CD4-positive, CD25-positive, alpha-beta regulatory T cell (primary cell): ENCODE measurements at regions not wholly inside any gene's neighbourhood (a gene's known extent, or its start where the extent isn't known, plus 50 kb on each side); places are given as distances from the start of the nearest gene placed in this dataset.
A peak's percentile ranks its signal among the peaks of the same experiment; 100 is the strongest.

Source experiments
- ATAC-seq, 2 donors: fragments of 150-1000 bp; cut with Tn5 transposase; one replicate each; pipeline ENCODE4 v1.10.0; 2021; ENCODE audit warnings: low read depth in 2 of 2, moderate number of reproducible peaks in 2 of 2, moderate library complexity in 1 of 2
- DNase-seq, 3 donors: peaks; one replicate each; pipeline versions ENCODE4 v3.0.0 to v3.0.0-alpha.2; 2012 to 2022; ENCODE audit warnings: mixed read lengths in 1 of 3
- H3K27ac ChIP-seq: one replicate; pipeline ENCODE4 v1.7.0; 2013; ENCODE audit warnings: mild to moderate bottlenecking, low read length; ENCODE audit not compliant: insufficient read depth, poor library complexity, severe bottlenecking
- H3K27me3 ChIP-seq: one replicate; pipeline ENCODE4 v1.7.0; 2013; ENCODE audit warnings: low read length; ENCODE audit not compliant: control insufficient read depth, insufficient read depth
- H3K36me3 ChIP-seq: one replicate; pipeline ENCODE4 v1.7.0; 2013; ENCODE audit warnings: mild to moderate bottlenecking, low read length, moderate library complexity; ENCODE audit not compliant: control insufficient read depth, insufficient read depth
- H3K4me1 ChIP-seq: 2 replicates; pipeline ENCODE4 v1.7.0; 2013; ENCODE audit warnings: mild to moderate bottlenecking, low read length; ENCODE audit not compliant: insufficient read depth, control insufficient read depth, poor library complexity, severe bottlenecking
- H3K4me3 ChIP-seq: one replicate; pipeline ENCODE4 v1.7.0; 2013; ENCODE audit warnings: low read depth, mild to moderate bottlenecking, low read length, moderate library complexity
- H3K9me3 ChIP-seq, 2 experiments: 1 replicate in 1 of 2; 2 replicates in 1 of 2; pipeline ENCODE4 v1.7.0; 2013; ENCODE audit warnings: low read length in 2 of 2, mild to moderate bottlenecking in 1 of 2, moderate library complexity in 1 of 2; ENCODE audit not compliant: control insufficient read depth in 2 of 2
- H3K27ac Mint-ChIP-seq, 3 donors: one replicate each; pipeline ENCODE4 v1.8.0; 2020 to 2022; ENCODE audit warnings: mild to moderate bottlenecking in 3 of 3, mixed read lengths in 3 of 3, moderate library complexity in 2 of 3
- H3K27me3 Mint-ChIP-seq: one replicate; pipeline ENCODE4 v1.8.0; 2022; ENCODE audit warnings: mild to moderate bottlenecking, mixed read lengths
- H3K36me3 Mint-ChIP-seq: one replicate; pipeline ENCODE4 v1.8.0; 2020; ENCODE audit warnings: mixed read lengths
- H3K4me1 Mint-ChIP-seq, 4 donors: one replicate each; pipeline ENCODE4 v1.8.0; 2020 to 2022; ENCODE audit warnings: mixed read lengths in 4 of 4, mild to moderate bottlenecking in 1 of 4
- H3K4me3 Mint-ChIP-seq, 4 donors: one replicate each; pipeline ENCODE4 v1.8.0; 2020 to 2022; ENCODE audit warnings: mild to moderate bottlenecking in 4 of 4, mixed read lengths in 4 of 4, moderate library complexity in 3 of 4
- H3K9me3 Mint-ChIP-seq, 7 donors: one replicate each; pipeline ENCODE4 v1.8.0; 2020 to 2022; ENCODE audit warnings: mixed read lengths in 7 of 7, mild to moderate bottlenecking in 3 of 7, moderate library complexity in 2 of 7

DNA sequence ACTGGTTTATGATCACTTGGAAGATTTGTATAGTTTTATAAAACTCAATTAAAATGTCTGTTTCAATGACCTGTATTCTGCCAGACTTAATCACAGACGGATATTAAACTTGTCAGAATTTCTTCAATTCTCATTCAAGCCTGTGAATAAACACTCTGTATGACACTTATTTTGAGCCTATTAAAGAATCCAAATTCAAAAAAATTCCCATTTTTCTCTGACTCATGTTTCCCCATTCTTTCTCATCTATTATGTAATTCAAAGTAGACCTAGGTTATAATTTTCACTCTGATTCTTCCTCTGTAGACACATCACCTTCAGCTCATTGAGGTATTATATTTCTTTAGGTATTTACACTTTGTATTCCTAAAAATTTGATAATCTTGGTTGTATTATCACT, 166.1 kb downstream of the TMA16 start:
- no peaks in the 10 kb centered on the region for H3K27me3 ChIP-seq
- H3K4me1 ChIP-seq, result peaks cover 19% of the 10 kb centered on the region
- DNase-seq, result no peak
- H3K9me3 ChIP-seq, result no peaks in the 10 kb centered on the region
- Mint-ChIP-seq H3K9me3 (peaks cover 0 to 11% (median 2%) of the 10 kb centered on the region in 7 donors), H3K4me3 (no peak overlapping the region), H3K27ac (no peak overlapping the region), H3K27me3 (peaks cover 4% of the 10 kb centered on the region), H3K36me3 (no peaks in the 10 kb centered on the region), H3K4me1 (peaks cover 0 to 33% (median 13%) of the 10 kb centered on the region in 4 donors)
- no peak for ATAC-seq
- no peak overlapping the region for H3K4me3 ChIP-seq
- H3K27ac ChIP-seq, result no peak overlapping the region
- no peaks in the 10 kb centered on the region for H3K36me3 ChIP-seq

DNA sequence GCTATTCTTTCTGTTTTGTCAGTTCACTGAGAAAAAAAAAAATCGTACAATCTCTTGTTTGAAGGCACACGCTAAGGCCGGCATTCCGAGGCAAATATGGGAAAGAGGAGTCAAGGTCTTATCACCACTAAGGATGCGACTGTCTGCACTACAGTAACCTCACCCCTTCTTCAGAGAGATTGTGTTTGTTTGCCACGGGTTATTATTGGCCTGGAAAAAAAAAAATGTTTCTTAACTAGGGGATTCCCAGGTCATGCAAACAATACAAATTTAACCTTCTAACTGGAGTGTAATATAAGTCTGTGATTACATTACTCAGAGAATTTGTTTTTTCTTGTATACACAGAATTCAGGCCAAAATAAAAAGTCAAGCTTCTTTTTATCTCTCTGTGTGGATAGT, 168.3 kb downstream of the TMA16 start:
- H3K9me3 ChIP-seq, result no peaks in the 10 kb centered on the region
- H3K4me1 Mint-ChIP-seq, result peaks cover 4 to 48% (median 18%) of the 10 kb centered on the region in 4 donors
- DNase-seq (no peak), ATAC-seq (peak in 1 of 2 donors; percentile 28)
- H3K27ac Mint-ChIP-seq, result peak overlapping the region in 1 of 3 donors; percentile 76
- H3K27me3 ChIP-seq, result no peaks in the 10 kb centered on the region
- no peak overlapping the region for H3K4me3 Mint-ChIP-seq
- H3K4me1 ChIP-seq, result peaks cover 36% of the 10 kb centered on the region
- H3K27me3 Mint-ChIP-seq, result peaks cover 4% of the 10 kb centered on the region
- no peaks in the 10 kb centered on the region for H3K36me3 Mint-ChIP-seq
- peaks cover 0 to 5% (median 0%) of the 10 kb centered on the region in 7 donors for H3K9me3 Mint-ChIP-seq
- no peaks in the 10 kb centered on the region for H3K36me3 ChIP-seq
- H3K27ac ChIP-seq, result no peak overlapping the region
- no peak overlapping the region for H3K4me3 ChIP-seq

DNA sequence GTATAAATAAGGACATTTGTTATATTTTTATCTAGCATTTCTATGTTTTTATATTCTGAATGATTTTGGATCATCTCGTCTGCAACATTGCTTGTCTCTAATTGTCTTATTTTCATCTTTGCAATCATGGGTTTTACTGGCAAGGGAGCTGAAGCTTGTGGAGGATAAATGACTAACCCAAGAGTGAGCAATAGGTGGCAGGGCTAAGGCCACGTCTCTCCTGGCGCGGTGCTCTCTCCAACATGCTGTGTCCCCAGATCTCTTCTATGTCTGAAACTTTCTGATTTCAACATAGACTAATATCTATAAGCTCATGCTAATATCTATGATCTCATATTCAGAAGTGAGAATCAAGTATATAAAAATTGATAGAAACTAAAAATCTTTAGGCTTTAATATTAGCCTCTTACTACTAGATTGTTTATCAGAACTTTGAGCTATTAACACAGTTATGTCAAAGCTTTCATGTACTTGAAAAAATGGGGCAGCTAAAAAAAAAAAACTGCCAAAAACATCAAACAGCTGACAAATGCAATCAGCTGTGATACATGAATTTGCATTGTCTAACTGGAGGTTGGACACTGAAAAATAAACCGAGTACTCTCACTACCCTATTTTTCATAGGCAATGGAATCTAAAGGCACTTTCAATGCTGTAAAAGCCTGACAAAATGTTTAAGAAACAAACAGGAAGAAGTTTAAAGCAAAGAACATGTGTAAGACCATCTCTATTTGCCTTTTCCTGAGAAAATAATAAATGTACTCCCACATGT, 169.2 kb downstream of the TMA16 start:
- Histone ChIP-seq H3K36me3 (no peaks in the 10 kb centered on the region), H3K4me3 (no peak overlapping the region), H3K27ac (no peak overlapping the region), H3K4me1 (peaks cover 36% of the 10 kb centered on the region), H3K27me3 (no peaks in the 10 kb centered on the region), H3K9me3 (no peaks in the 10 kb centered on the region)
- peak overlapping the region; percentile 73 to 81 (median 76) for H3K27ac Mint-ChIP-seq
- ATAC-seq (no peak), DNase-seq (no peak)
- peaks cover 4% of the 10 kb centered on the region for H3K27me3 Mint-ChIP-seq
- no peaks in the 10 kb centered on the region for H3K36me3 Mint-ChIP-seq
- peaks cover 11 to 53% (median 24%) of the 10 kb centered on the region in 4 donors for H3K4me1 Mint-ChIP-seq
- peaks cover 0 to 3% (median 0%) of the 10 kb centered on the region in 7 donors for H3K9me3 Mint-ChIP-seq
- H3K4me3 Mint-ChIP-seq, result peak overlapping the region in 1 of 4 donors; percentile 5

DNA sequence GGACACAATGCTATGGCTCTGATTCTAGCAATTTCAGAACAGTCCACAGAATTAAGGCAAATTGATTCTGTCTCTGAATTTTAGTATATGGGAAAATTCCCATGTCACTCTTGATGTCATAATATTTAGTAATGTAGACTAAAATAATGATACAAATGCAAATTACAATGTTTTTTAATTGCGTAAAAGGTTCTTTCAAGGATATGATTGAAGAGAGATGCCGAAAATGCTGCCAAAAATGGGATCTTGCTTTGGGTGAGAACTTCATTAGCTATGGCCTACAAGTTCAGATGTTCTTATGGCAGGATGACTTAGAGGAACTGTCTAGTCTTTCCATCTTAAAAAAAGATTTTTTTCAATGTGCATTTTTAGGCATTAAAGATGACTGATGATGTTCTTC, 170.6 kb downstream of the TMA16 start:
- Histone ChIP-seq H3K4me3 (no peak overlapping the region), H3K36me3 (no peaks in the 10 kb centered on the region), H3K4me1 (peaks cover 36% of the 10 kb centered on the region), H3K27me3 (no peaks in the 10 kb centered on the region), H3K9me3 (no peaks in the 10 kb centered on the region), H3K27ac (no peak overlapping the region)
- DNase-seq (no peak), ATAC-seq (no peak)
- H3K9me3 Mint-ChIP-seq, result peaks cover 0 to 1% (median 0%) of the 10 kb centered on the region in 7 donors
- peak overlapping the region in 1 of 3 donors; percentile 86 for H3K27ac Mint-ChIP-seq
- H3K4me3 Mint-ChIP-seq, result no peak overlapping the region
- peaks cover 11 to 57% (median 26%) of the 10 kb centered on the region in 4 donors for H3K4me1 Mint-ChIP-seq
- no peaks in the 10 kb centered on the region for H3K36me3 Mint-ChIP-seq
- H3K27me3 Mint-ChIP-seq, result peaks cover 4% of the 10 kb centered on the region

DNA sequence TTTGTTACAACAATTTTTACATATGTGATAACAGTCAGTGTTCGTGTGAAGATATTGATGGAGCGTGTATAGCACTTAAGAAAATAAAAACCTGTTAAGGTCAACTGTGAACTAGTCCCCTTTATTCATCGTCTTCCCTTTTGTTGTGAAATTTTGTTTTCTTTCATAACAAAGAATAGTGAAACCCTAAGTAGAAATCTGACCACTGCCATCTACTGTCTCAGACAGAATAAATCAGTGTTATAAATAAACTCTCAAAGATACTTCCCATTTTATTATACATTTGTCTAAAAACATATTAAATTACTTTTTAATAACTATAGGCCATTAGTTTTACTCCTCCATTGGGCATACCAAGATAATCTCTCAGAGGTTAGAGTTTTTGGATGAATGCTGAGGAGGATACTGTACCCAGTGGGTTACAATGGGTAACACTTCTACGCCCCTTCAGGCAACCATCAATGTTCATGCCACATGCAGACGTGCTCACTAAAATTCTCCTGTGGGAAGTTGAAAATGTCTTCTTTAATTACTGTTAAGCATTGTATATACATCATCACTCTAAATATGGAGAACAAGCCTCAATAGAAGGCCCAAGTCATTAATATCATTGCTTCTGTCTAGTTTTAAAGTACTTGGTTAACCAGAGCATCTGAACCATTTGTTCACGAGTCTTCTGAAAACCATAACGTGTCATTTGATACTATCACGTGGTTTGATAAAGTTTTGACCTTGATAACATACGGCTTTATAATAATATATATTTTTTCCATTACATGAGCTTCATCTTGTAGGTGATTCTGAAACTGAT, 171.2 kb downstream of the TMA16 start:
- no peaks in the 10 kb centered on the region for H3K36me3 Mint-ChIP-seq
- Histone ChIP-seq H3K9me3 (no peaks in the 10 kb centered on the region), H3K27me3 (no peaks in the 10 kb centered on the region), H3K4me1 (peaks cover 36% of the 10 kb centered on the region), H3K4me3 (peak overlapping the region; percentile 55), H3K36me3 (no peaks in the 10 kb centered on the region), H3K27ac (no peak overlapping the region)
- H3K4me1 Mint-ChIP-seq, result peaks cover 11 to 61% (median 26%) of the 10 kb centered on the region in 4 donors
- no peak overlapping the region for H3K4me3 Mint-ChIP-seq
- H3K9me3 Mint-ChIP-seq, result peaks cover 0 to under 1% (median 0%) of the 10 kb centered on the region in 7 donors
- peak overlapping the region; percentile 27 to 86 (median 86) for H3K27ac Mint-ChIP-seq
- DNase-seq (no peak), ATAC-seq (no peak)
- peaks cover 4% of the 10 kb centered on the region for H3K27me3 Mint-ChIP-seq

DNA sequence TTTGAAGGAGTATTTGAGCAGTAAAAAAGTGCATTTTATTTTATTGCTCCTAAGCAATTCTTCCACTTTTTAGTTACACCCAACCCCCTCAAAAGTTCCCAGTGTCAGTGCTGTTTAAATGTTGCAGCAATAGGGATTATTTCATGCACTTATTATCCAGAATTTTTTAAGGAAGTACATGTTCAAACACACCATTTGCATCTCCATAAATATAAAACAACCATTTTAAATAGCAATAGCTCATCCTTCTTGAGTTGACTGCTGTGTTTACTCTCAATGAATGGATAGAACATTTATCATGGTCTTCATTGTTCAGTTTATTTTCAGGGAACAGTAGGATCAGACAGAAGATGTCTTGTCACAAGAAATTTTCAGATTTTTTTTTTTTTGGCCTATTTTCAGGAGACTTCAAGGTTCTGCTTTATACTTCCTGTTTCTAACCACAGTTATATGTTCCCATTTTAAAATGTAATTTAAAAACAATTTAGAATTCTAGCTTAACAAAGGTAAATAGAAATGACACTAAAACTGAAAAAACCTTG, 171.9 kb downstream of the TMA16 start:
- peak overlapping the region in 3 of 4 donors; percentile 68 to 81 (median 74) for H3K4me3 Mint-ChIP-seq

DNA sequence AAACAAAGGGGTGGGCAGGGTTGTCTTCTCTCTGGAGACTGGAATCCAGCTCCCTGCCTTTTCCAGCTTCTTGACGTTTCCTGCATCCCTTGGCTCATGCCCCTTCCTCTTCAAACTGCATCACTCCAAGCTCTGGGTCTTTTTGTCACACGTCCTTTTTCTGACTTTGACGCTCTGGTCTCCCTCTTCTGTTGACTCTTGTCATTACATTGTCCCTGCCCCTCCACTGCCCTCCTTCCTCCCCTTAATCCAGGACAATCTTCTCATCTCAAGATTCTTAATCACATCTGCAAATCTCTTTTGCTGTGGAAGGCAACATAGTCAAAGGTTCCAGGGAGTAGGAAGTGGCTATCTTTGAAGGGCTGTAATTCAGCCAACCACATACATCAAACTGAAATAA, 178.3 kb downstream of the TMA16 start:
- H3K27ac Mint-ChIP-seq, result no peak overlapping the region
- H3K36me3 Mint-ChIP-seq, result no peaks in the 10 kb centered on the region
- no peak overlapping the region for H3K27ac ChIP-seq
- peaks cover 0 to 4% (median 0%) of the 10 kb centered on the region in 7 donors for H3K9me3 Mint-ChIP-seq
- no peak for DNase-seq
- no peak for ATAC-seq
- no peaks in the 10 kb centered on the region for H3K4me1 ChIP-seq
- H3K36me3 ChIP-seq, result no peaks in the 10 kb centered on the region
- H3K27me3 ChIP-seq, result no peaks in the 10 kb centered on the region
- no peak overlapping the region for H3K4me3 ChIP-seq
- H3K4me3 Mint-ChIP-seq, result peak overlapping the region in 1 of 4 donors; percentile 5
- H3K4me1 Mint-ChIP-seq, result peaks cover 15 to 45% (median 17%) of the 10 kb centered on the region in 4 donors
- no peaks in the 10 kb centered on the region for H3K9me3 ChIP-seq
- peaks cover 5% of the 10 kb centered on the region for H3K27me3 Mint-ChIP-seq

More for the DNA sequence above, 171.9 kb downstream of the TMA16 start:
- peaks cover 17 to 68% (median 29%) of the 10 kb centered on the region in 4 donors for H3K4me1 Mint-ChIP-seq
- Histone ChIP-seq H3K4me1 (peaks cover 36% of the 10 kb centered on the region), H3K9me3 (no peaks in the 10 kb centered on the region), H3K4me3 (peak overlapping the region; percentile 55), H3K36me3 (no peaks in the 10 kb centered on the region), H3K27ac (peak overlapping the region; percentile 39), H3K27me3 (no peaks in the 10 kb centered on the region)
- DNase-seq (no peak), ATAC-seq (no peak)
- peaks cover 0 to 2% (median 0%) of the 10 kb centered on the region in 7 donors for H3K9me3 Mint-ChIP-seq
- peak overlapping the region; percentile 80 to 86 (median 86) for H3K27ac Mint-ChIP-seq
- H3K27me3 Mint-ChIP-seq, result peaks cover 4% of the 10 kb centered on the region
- no peaks in the 10 kb centered on the region for H3K36me3 Mint-ChIP-seq
